Stimulated activated CD8-positive, alpha-beta memory T cell treated with anti-CD3 and anti-CD28 coated beads, Interleukin-15, amount 100 ng/mL, for 1 hour (primary cell): ENCODE measurements at regions not wholly inside any gene's neighbourhood (a gene's known extent, or its start where the extent isn't known, plus 50 kb on each side); places are given as distances from the start of the nearest gene placed in this dataset.
"Not testable (repeated sequence)": the region's sequence is repeated elsewhere in the genome, so short reads cannot be mapped to it uniquely, and the experiment has no call there.

Source experiments
- DNase-seq: peaks from one replicate; pipeline ENCODE4 v3.0.0-alpha.2; 2020; ENCODE audit warnings: low read depth

GRCh38 chr20:56766528-56766927, 137.4 kb downstream of the TFAP2C start:
- DNase-seq, result no peak

GRCh38 chr20:56769921-56770600, 141.0 kb downstream of the TFAP2C start:
- no peak for DNase-seq

GRCh38 chr20:56773749-56774148, 144.6 kb downstream of the TFAP2C start:
- DNase-seq, result no peak

GRCh38 chr20:56774873-56775272, 145.8 kb downstream of the TFAP2C start:
- DNase-seq, result no peak

- no peak for DNase-seq
These were observed 147.2 kb downstream of the TFAP2C start for GRCh38 chr20:56776345-56776744.

GRCh38 chr20:56778765-56779195, 149.7 kb downstream of the TFAP2C start:
- DNase-seq, result no peak

GRCh38 chr20:56779452-56780143, 150.5 kb downstream of the TFAP2C start:
- DNase-seq, result no peak

GRCh38 chr20:56780266-56780665, 151.2 kb downstream of the TFAP2C start:
- DNase-seq, result no peak

GRCh38 chr20:56781108-56781739, 152.1 kb downstream of the TFAP2C start:
- DNase-seq, result no peak

- DNase-seq, result not testable (repeated sequence)
These were observed 153.0 kb downstream of the TFAP2C start for GRCh38 chr20:56781987-56782560.

- DNase-seq, result not testable (repeated sequence)
These were observed 153.7 kb downstream of the TFAP2C start for GRCh38 chr20:56782814-56783213.

- no peak for DNase-seq
These were observed 154.7 kb downstream of the TFAP2C start for GRCh38 chr20:56783826-56784225.

GRCh38 chr20:56786503-56786902, 157.4 kb downstream of the TFAP2C start:
- DNase-seq, result no peak

- DNase-seq, result no peak
These were observed 159.1 kb downstream of the TFAP2C start for GRCh38 chr20:56788041-56788670.

- no peak for DNase-seq
These were observed 159.8 kb downstream of the TFAP2C start for GRCh38 chr20:56788671-56789610.

GRCh38 chr20:56793916-56794315, 164.8 kb downstream of the TFAP2C start:
- no peak for DNase-seq

GRCh38 chr20:56795492-56795891, 166.4 kb downstream of the TFAP2C start:
- DNase-seq, result no peak

- DNase-seq, result no peak
These were observed 167.2 kb downstream of the TFAP2C start for GRCh38 chr20:56796345-56796744.

- DNase-seq, result no peak
These were observed 167.9 kb downstream of the TFAP2C start for GRCh38 chr20:56797023-56797422.

GRCh38 chr20:56798634-56799033, 169.5 kb downstream of the TFAP2C start:
- DNase-seq, result no peak

GRCh38 chr20:56799187-56799586, 170.1 kb downstream of the TFAP2C start:
- no peak for DNase-seq
